HepG2 (cell line): ENCODE measurements at regions not wholly inside any gene's neighbourhood (a gene's known extent, or its start where the extent isn't known, plus 50 kb on each side); places are given as distances from the start of the nearest gene placed in this dataset.

ENCODE experiments used
- ARHGAP35 ChIP-seq: sonication (generic); formaldehyde crosslinking; IDR thresholded peaks from 2 replicates; pipeline ENCODE4 v1.9.0; 2022; ENCODE audit warnings: mild to moderate bottlenecking, inconsistent platforms, moderate library complexity, missing genetic modification reagents, borderline replicate concordance
- BRCA1 ChIP-seq: sonication (generic); formaldehyde crosslinking; IDR thresholded peaks from 2 replicates; pipeline ENCODE4 v1.4.0; 2020; ENCODE audit warnings: missing genetic modification reagents
- ELF4 ChIP-seq: sonication (generic); formaldehyde crosslinking; IDR thresholded peaks from 2 replicates; pipeline ENCODE4 v1.5.0; 2020; ENCODE audit warnings: missing genetic modification reagents, mild to moderate bottlenecking, moderate library complexity, borderline replicate concordance
- MAFG ChIP-seq: sonication (generic); formaldehyde crosslinking; IDR thresholded peaks from 2 replicates; pipeline ENCODE4 v1.5.1; 2020; ENCODE audit warnings: mild to moderate bottlenecking, missing genetic modification reagents
- MEIS2 ChIP-seq: sonication (generic); formaldehyde crosslinking; IDR thresholded peaks from 2 replicates; pipeline ENCODE4 v1.9.0; 2021; ENCODE audit warnings: mild to moderate bottlenecking, missing genetic modification reagents
- MIER3 ChIP-seq: IDR thresholded peaks from 2 replicates; pipeline ENCODE4 v1.6.1; 2016; ENCODE audit warnings: missing compliant biosample characterization, borderline replicate concordance
- PAXIP1 ChIP-seq: sonication (generic); formaldehyde crosslinking; conservative IDR thresholded peaks from 2 replicates; pipeline ENCODE4 v1.4.0; 2020; ENCODE audit warnings: mild to moderate bottlenecking, missing genetic modification reagents, moderate library complexity
- POLR2AphosphoS5 ChIP-seq: IDR thresholded peaks from 2 replicates; pipeline ENCODE4 v1.6.1; 2012; ENCODE audit warnings: low read depth, low read length
- PRPF4 ChIP-seq: fragments of 200-400 bp; formaldehyde crosslinking; IDR thresholded peaks from 2 replicates; pipeline ENCODE4 v1.6.1; 2016; ENCODE audit warnings: low read length, low read depth; ENCODE audit not compliant: poor library complexity, severe bottlenecking
- SOX5 ChIP-seq: IDR thresholded peaks from 2 replicates; pipeline ENCODE4 v1.6.1; 2016; ENCODE audit warnings: borderline replicate concordance
- ZNF207 ChIP-seq: fragments of 450-650 bp; IDR thresholded peaks from 2 replicates; pipeline ENCODE4 v1.6.1; 2016; ENCODE audit warnings: antibody characterized with exemption, borderline replicate concordance
- ZNF276 ChIP-seq: sonication (generic); formaldehyde crosslinking; IDR thresholded peaks from 2 replicates; pipeline ENCODE4 v1.4.0; 2020; ENCODE audit warnings: mild to moderate bottlenecking, low read depth, missing genetic modification reagents
- ZNF317 ChIP-seq: sonication (generic); formaldehyde crosslinking; IDR thresholded peaks from 2 replicates; pipeline ENCODE4 v1.5.0; 2020; ENCODE audit warnings: mild to moderate bottlenecking, missing genetic modification reagents
- ZNF431 ChIP-seq: sonication (generic); formaldehyde crosslinking; IDR thresholded peaks from 2 replicates; pipeline ENCODE4 v1.9.0; 2022; ENCODE audit warnings: missing genetic modification reagents, low read depth, mild to moderate bottlenecking, borderline replicate concordance
- ZNF441 ChIP-seq: sonication (generic); formaldehyde crosslinking; IDR thresholded peaks from 2 replicates; pipeline ENCODE4 v1.7.0; 2021; ENCODE audit warnings: missing genetic modification reagents, borderline replicate concordance
- ZNF616 ChIP-seq: sonication (generic); formaldehyde crosslinking; IDR thresholded peaks from 2 replicates; pipeline ENCODE4 v1.5.0; 2020; ENCODE audit warnings: low read depth, mild to moderate bottlenecking, missing genetic modification reagents
- TF ChIP-seq, protein P1 (sequence below): sonication (generic); formaldehyde crosslinking; IDR thresholded peaks from 2 replicates; pipeline ENCODE4 v1.8.0; 2022; ENCODE audit warnings: low read depth, missing genetic modification reagents
- TF ChIP-seq, protein P2 (sequence below): sonication (generic); formaldehyde crosslinking; IDR thresholded peaks from 2 replicates; pipeline ENCODE4 v1.5.0; 2020; ENCODE audit warnings: missing genetic modification reagents, mild to moderate bottlenecking, borderline replicate concordance
- TF ChIP-seq, protein P3 (sequence below): sonication (generic); formaldehyde crosslinking; IDR thresholded peaks from 2 replicates; pipeline ENCODE4 v1.8.1; 2023; ENCODE audit warnings: missing genetic modification reagents, inconsistent platforms, borderline replicate concordance

GRCh38 chr16:10322723-10323527 is 62.9 kb upstream of the ATF7IP2 start (continued):
- TF ChIP-seq ZNF207 (no peak), MIER3 (no peak), BRCA1 (CRISPR knock-in tag) (no peak), ARHGAP35 (CRISPR knock-in tag) (no peak), ZNF317 (CRISPR knock-in tag) (no peak; the same call in 1 of the 2 replicates), POLR2AphosphoS5 (no peak), ZNF431 (CRISPR knock-in tag) (peak; percentile 53; the same call in 1 of the 2 replicates), ZNF441 (CRISPR knock-in tag) (0 out of 2 replicates have a peak, but pooled peaks have one; percentile 64), MEIS2 (CRISPR knock-in tag) (peak; percentile 33; the same call in 1 of the 2 replicates), MAFG (no peak), ZNF616 (CRISPR knock-in tag) (no peak; the same call in 1 of the 2 replicates), ELF4 (CRISPR knock-in tag) (0 out of 2 replicates have a peak, but pooled peaks have one; percentile 6), ZNF276 (CRISPR knock-in tag) (no peak), PRPF4 (no peak), PAXIP1 (peak; percentile 92), SOX5 (CRISPR knock-in tag) (peak; percentile 94)
- TF ChIP-seq, protein P1, sequence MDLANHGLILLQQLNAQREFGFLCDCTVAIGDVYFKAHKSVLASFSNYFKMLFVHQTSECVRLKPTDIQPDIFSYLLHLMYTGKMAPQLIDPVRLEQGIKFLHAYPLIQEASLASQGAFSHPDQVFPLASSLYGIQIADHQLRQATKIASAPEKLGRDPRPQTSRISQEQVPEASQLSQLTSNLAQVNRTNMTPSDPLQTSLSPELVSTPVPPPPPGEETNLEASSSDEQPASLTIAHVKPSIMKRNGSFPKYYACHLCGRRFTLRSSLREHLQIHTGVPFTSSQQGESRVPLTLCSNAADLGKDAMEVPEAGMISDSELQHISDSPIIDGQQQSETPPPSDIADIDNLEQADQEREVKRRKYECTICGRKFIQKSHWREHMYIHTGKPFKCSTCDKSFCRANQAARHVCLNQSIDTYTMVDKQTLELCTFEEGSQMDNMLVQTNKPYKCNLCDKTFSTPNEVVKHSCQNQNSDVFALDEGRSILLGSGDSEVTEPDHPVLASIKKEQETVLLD (CRISPR knock-in tag): no peak
- TF ChIP-seq, protein P2, sequence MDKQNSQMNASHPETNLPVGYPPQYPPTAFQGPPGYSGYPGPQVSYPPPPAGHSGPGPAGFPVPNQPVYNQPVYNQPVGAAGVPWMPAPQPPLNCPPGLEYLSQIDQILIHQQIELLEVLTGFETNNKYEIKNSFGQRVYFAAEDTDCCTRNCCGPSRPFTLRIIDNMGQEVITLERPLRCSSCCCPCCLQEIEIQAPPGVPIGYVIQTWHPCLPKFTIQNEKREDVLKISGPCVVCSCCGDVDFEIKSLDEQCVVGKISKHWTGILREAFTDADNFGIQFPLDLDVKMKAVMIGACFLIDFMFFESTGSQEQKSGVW: no peak
- TF ChIP-seq, protein P3, sequence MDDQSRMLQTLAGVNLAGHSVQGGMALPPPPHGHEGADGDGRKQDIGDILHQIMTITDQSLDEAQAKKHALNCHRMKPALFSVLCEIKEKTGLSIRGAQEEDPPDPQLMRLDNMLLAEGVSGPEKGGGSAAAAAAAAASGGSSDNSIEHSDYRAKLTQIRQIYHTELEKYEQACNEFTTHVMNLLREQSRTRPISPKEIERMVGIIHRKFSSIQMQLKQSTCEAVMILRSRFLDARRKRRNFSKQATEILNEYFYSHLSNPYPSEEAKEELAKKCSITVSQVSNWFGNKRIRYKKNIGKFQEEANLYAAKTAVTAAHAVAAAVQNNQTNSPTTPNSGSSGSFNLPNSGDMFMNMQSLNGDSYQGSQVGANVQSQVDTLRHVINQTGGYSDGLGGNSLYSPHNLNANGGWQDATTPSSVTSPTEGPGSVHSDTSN (CRISPR knock-in tag): no peak
